GM12892 (cell line): ENCODE measurements at regions not wholly inside any gene's neighbourhood (a gene's known extent, or its start where the extent isn't known, plus 50 kb on each side); places are given as distances from the start of the nearest gene placed in this dataset.

Experiments used
- POLR2A ChIP-seq: IDR thresholded peaks from 2 replicates; pipeline ENCODE4 v1.6.1; 2011; ENCODE audit warnings: low read depth, low read length, control low read depth
- POLR2AphosphoS5 ChIP-seq: IDR thresholded peaks from 2 replicates; pipeline ENCODE4 v1.6.1; 2011; ENCODE audit warnings: low read depth, low read length, control low read depth

DNA sequence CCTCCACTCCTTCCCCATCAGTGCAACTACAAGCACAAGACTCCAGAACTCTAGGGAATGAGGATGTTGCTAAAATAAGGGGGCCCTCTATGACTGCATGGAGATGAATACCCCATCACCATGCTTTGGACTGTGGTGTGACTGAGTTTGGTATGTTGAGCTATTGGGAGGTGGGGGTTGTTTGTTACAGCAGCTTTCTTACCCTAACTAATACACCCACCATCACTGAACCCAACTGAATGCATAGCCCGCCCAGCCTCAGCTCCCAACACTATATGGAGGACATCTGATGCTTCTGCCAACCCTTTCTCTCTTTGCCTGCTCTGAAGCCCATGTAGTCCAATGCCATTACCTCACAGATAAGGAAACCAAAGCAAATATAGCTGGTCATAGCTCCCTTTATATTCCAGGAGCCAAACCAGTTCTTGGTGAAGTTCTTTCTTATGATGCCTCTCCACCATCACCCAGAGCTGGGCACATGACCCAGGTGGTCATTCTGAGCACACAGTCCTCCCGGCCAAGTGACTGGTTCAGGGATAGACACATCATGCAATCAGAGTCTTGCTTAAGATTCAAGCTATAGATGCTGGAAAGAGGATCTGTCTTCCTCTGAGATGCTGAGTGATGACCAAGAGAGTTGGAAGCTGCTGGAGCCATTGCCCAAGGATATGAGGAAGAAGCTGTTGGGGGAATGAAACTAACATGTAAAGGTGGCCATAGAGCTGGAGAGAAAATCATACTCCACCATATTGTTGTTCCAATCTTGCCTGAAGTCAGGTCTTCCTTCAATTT lies 155.6 kb upstream of the HAAO start:
- TF ChIP-seq POLR2A (no peak), POLR2AphosphoS5 (no peak)
